GM23338 (cell line): ENCODE measurements at regions not wholly inside any gene's neighbourhood (a gene's known extent, or its start where the extent isn't known, plus 50 kb on each side); places are given as distances from the start of the nearest gene placed in this dataset.

Source experiments
- ATAC-seq: fragments of 200-7000 bp; cut with Tn5 transposase; 3 replicates; pipeline ENCODE4 v1.9.1; 2020
- DNase-seq: peaks from one replicate; pipeline ENCODE4 v3.0.0-alpha.2; 2015; ENCODE audit warnings: low spot score
- H2AFZ ChIP-seq: fragments of 200-600 bp; sonication (generic); 2 replicates; pipeline ENCODE4 v1.8.0; 2016; ENCODE audit warnings: antibody characterized with exemption, mild to moderate bottlenecking, moderate library complexity
- H3F3A ChIP-seq: fragments of 200-600 bp; sonication (generic); replicated peaks from 2 replicates; pipeline ENCODE4 v1.8.0; 2017; ENCODE audit warnings: antibody characterized with exemption, mixed run types, low read depth
- H3K27ac ChIP-seq: fragments of 200-600 bp; sonication (generic); 2 replicates; pipeline ENCODE4 v1.6.1; 2016; ENCODE audit warnings: low read depth
- H3K27me3 ChIP-seq: fragments of 200-600 bp; sonication (generic); 2 replicates; pipeline ENCODE4 v1.8.0; 2016; ENCODE audit warnings: mild to moderate bottlenecking, mixed run types, moderate library complexity; ENCODE audit not compliant: insufficient read depth
- H3K36me3 ChIP-seq: fragments of 200-600 bp; sonication (generic); 2 replicates; pipeline ENCODE4 v1.8.0; 2016; ENCODE audit warnings: mild to moderate bottlenecking; ENCODE audit not compliant: insufficient read depth
- H3K4me1 ChIP-seq: fragments of 200-600 bp; sonication (generic); 2 replicates; pipeline ENCODE4 v1.8.0; 2016; ENCODE audit warnings: mild to moderate bottlenecking, moderate library complexity; ENCODE audit not compliant: insufficient read depth
- H3K4me2 ChIP-seq: fragments of 200-600 bp; sonication (generic); 2 replicates; pipeline ENCODE4 v1.7.1; 2017; ENCODE audit warnings: mixed run types
- H3K4me3 ChIP-seq: fragments of 200-600 bp; sonication (generic); 2 replicates; pipeline ENCODE4 v1.6.1; 2016; ENCODE audit warnings: mixed run types
- H3K79me2 ChIP-seq: fragments of 200-600 bp; sonication (generic); replicated peaks from 2 replicates; pipeline ENCODE4 v1.8.0; 2017; ENCODE audit warnings: mild to moderate bottlenecking; ENCODE audit not compliant: insufficient read depth
- H3K9me2 ChIP-seq: fragments of 200-600 bp; sonication (generic); 2 replicates; pipeline ENCODE4 v1.8.0; 2017; ENCODE audit not compliant: insufficient read depth
- H4K20me1 ChIP-seq: fragments of 200-600 bp; sonication (generic); replicated peaks from 2 replicates; pipeline ENCODE4 v1.8.0; 2017; ENCODE audit warnings: mild to moderate bottlenecking; ENCODE audit not compliant: insufficient read depth
- H3K27ac Mint-ChIP-seq: 2 replicates; pipeline ENCODE4 v1.8.0; 2020; ENCODE audit warnings: inconsistent platforms, mild to moderate bottlenecking, moderate library complexity, mixed read lengths
- H3K27me3 Mint-ChIP-seq: 3 replicates; pipeline ENCODE4 v1.8.0; 2022; ENCODE audit warnings: low read depth, mild to moderate bottlenecking, moderate library complexity, mixed read lengths, inconsistent platforms; ENCODE audit not compliant: insufficient read depth, poor library complexity
- H3K36me3 Mint-ChIP-seq: 3 replicates; pipeline ENCODE4 v1.8.0; 2021; ENCODE audit warnings: low read depth, mild to moderate bottlenecking, inconsistent platforms, moderate library complexity, mixed read lengths
- H3K4me1 Mint-ChIP-seq: 3 replicates; pipeline ENCODE4 v1.8.0; 2020; ENCODE audit warnings: mild to moderate bottlenecking, inconsistent platforms, mixed read lengths
- H3K4me3 Mint-ChIP-seq: 3 replicates; pipeline ENCODE4 v1.8.0; 2021; ENCODE audit warnings: moderate library complexity, mild to moderate bottlenecking, inconsistent platforms, mixed read lengths
- H3K9me3 Mint-ChIP-seq: 3 replicates; pipeline ENCODE4 v1.8.0; 2020; ENCODE audit warnings: moderate library complexity, mild to moderate bottlenecking, inconsistent platforms, mixed read lengths
- EZH2phosphoT487 ChIP-seq: fragments of 200-600 bp; sonication (generic); IDR thresholded peaks from one replicate; pipeline ENCODE4 v1.8.1; 2018; ENCODE audit warnings: antibody characterized with exemption; ENCODE audit not compliant: unreplicated experiment
- POLR2AphosphoS5 ChIP-seq: IDR thresholded peaks from 2 replicates; pipeline ENCODE4 v1.6.1; 2016; ENCODE audit warnings: antibody characterized with exemption, low read depth
- REST ChIP-seq: IDR thresholded peaks from one replicate; pipeline ENCODE4 v1.6.1; 2018; ENCODE audit warnings: antibody characterized with exemption; ENCODE audit not compliant: unreplicated experiment
- STAT1 ChIP-seq: IDR thresholded peaks from one replicate; pipeline ENCODE4 v1.6.1; 2016; ENCODE audit warnings: antibody characterized with exemption; ENCODE audit not compliant: unreplicated experiment
- TF ChIP-seq, protein P1 (sequence below): fragments of 250-450 bp; sonication (Bioruptor Pico); IDR thresholded peaks from 2 replicates; pipeline ENCODE4 v1.5.0; 2020; ENCODE audit warnings: mild to moderate bottlenecking, moderate library complexity

DNA sequence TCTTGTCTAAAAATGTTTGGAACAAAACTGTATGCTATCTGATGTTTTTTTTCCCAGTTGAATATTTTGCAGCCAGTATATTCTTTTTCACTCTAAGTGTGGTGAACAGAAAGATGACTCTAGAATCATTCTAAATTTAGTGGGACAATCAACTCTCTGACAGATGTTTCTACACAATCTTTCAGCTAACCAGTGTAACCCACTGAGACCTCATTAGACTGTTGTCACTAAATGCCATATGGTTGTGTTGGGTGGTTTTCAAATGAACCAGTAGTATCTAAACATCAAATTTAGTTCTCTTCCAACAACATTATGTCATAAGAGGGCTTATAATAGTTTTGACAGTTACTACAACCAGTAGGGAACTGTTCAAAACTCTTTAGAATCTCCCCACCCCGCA is 129.6 kb upstream of the PRLR start (continued):
- TF ChIP-seq, protein P1, sequence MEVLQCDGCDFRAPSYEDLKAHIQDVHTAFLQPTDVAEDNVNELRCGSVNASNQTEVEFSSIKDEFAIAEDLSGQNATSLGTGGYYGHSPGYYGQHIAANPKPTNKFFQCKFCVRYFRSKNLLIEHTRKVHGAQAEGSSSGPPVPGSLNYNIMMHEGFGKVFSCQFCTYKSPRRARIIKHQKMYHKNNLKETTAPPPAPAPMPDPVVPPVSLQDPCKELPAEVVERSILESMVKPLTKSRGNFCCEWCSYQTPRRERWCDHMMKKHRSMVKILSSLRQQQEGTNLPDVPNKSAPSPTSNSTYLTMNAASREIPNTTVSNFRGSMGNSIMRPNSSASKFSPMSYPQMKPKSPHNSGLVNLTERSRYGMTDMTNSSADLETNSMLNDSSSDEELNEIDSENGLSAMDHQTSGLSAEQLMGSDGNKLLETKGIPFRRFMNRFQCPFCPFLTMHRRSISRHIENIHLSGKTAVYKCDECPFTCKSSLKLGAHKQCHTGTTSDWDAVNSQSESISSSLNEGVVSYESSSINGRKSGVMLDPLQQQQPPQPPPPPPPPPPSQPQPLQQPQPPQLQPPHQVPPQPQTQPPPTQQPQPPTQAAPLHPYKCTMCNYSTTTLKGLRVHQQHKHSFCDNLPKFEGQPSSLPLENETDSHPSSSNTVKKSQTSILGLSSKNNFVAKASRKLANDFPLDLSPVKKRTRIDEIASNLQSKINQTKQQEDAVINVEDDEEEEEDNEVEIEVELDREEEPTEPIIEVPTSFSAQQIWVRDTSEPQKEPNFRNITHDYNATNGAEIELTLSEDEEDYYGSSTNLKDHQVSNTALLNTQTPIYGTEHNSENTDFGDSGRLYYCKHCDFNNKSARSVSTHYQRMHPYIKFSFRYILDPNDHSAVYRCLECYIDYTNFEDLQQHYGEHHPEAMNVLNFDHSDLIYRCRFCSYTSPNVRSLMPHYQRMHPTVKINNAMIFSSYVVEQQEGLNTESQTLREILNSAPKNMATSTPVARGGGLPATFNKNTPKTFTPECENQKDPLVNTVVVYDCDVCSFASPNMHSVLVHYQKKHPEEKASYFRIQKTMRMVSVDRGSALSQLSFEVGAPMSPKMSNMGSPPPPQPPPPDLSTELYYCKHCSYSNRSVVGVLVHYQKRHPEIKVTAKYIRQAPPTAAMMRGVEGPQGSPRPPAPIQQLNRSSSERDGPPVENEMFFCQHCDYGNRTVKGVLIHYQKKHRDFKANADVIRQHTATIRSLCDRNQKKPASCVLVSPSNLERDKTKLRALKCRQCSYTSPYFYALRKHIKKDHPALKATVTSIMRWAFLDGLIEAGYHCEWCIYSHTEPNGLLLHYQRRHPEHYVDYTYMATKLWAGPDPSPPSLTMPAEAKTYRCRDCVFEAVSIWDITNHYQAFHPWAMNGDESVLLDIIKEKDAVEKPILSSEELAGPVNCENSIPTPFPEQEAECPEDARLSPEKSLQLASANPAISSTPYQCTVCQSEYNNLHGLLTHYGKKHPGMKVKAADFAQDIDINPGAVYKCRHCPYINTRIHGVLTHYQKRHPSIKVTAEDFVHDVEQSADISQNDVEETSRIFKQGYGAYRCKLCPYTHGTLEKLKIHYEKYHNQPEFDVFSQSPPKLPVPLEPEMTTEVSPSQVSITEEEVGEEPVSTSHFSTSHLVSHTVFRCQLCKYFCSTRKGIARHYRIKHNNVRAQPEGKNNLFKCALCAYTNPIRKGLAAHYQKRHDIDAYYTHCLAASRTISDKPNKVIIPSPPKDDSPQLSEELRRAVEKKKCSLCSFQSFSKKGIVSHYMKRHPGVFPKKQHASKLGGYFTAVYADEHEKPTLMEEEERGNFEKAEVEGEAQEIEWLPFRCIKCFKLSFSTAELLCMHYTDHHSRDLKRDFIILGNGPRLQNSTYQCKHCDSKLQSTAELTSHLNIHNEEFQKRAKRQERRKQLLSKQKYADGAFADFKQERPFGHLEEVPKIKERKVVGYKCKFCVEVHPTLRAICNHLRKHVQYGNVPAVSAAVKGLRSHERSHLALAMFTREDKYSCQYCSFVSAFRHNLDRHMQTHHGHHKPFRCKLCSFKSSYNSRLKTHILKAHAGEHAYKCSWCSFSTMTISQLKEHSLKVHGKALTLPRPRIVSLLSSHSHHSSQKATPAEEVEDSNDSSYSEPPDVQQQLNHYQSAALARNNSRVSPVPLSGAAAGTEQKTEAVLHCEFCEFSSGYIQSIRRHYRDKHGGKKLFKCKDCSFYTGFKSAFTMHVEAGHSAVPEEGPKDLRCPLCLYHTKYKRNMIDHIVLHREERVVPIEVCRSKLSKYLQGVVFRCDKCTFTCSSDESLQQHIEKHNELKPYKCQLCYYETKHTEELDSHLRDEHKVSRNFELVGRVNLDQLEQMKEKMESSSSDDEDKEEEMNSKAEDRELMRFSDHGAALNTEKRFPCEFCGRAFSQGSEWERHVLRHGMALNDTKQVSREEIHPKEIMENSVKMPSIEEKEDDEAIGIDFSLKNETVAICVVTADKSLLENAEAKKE (CRISPR knock-in tag) = no peak
- TF ChIP-seq REST = no peak

DNA sequence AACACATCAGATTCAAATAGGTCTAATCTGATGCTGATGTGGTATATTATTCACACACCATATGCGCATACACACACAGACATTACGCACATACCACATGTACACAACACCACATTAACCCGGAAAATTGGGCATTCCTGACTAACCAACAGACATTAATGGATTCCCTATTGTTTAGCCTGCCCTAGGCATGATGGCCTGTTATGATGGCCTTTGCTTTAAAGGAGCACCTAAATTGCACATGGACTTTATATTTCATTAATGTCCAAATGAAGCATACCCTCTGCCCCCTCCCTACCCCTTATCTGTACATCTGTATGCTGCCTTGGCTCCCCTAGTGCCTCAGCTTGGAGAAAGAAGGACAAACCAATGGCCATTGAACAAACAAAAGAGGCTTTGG is 127.7 kb upstream of the PRLR start:
- no peak overlapping the region for H3K27ac Mint-ChIP-seq
- no peaks in the 10 kb centered on the region for H3K4me1 Mint-ChIP-seq
- no peak overlapping the region for H3K4me2 ChIP-seq

More for the DNA sequence above, 127.7 kb upstream of the PRLR start:
- no peak for TF ChIP-seq POLR2AphosphoS5
- no peak for TF ChIP-seq STAT1
- no peak for TF ChIP-seq EZH2phosphoT487
- DNase-seq = no peak
- ATAC-seq = no peak
- Histone ChIP-seq H3K4me3 (no peak overlapping the region), H4K20me1 (no peaks in the 10 kb centered on the region), H3K36me3 (no peaks in the 10 kb centered on the region), H3K27me3 (no peaks in the 10 kb centered on the region), H2AFZ (no peak overlapping the region), H3K4me1 (no peaks in the 10 kb centered on the region), H3K27ac (no peak overlapping the region), H3F3A (no peaks in the 10 kb centered on the region), H3K9me2 (no peaks in the 10 kb centered on the region), H3K79me2 (no peaks in the 10 kb centered on the region)
- H3K36me3 Mint-ChIP-seq = no peaks in the 10 kb centered on the region
- H3K27me3 Mint-ChIP-seq = peaks cover 2% of the 10 kb centered on the region
- H3K4me3 Mint-ChIP-seq = no peak overlapping the region
- H3K9me3 Mint-ChIP-seq = peaks cover 3% of the 10 kb centered on the region
